Embryonic facial prominence (tissue), 1 donor: ENCODE measurements at regions not wholly inside any gene's neighbourhood (a gene's known extent, or its start where the extent isn't known, plus 50 kb on each side); places are given as distances from the start of the nearest gene placed in this dataset.
"Not testable (repeated sequence)": the region's sequence is repeated elsewhere in the genome, so short reads cannot be mapped to it uniquely, and the experiment has no call there.

ENCODE experiments used
- DNase-seq: peaks from one replicate; pipeline ENCODE4 v3.0.0-alpha.2; 2016; ENCODE audit errors: extremely low spot score

DNA sequence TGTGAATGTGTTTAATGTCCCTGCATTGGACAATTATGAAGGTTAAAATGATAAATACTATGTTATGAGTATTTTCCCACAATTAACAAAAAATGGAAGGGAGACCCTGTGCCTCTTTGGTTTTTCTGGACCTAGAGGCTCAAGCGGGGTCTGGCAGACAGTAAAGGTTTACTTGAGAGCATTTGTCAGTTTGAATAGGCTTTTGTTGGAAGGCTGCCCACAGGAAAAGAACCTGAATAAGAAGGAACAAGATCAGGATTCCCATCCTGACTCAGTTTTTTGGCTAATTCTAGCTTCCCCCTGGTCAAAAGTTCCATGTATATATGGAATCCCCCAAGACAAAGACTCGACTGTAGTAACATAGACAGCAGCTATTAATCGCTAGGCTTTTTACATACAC lies 150.9 kb upstream of the JUN start:
- DNase-seq = no peak

- no peak for DNase-seq
Measured at GRCh38 chr1:58936973-58937372, 153.1 kb upstream of the JUN start.

DNA sequence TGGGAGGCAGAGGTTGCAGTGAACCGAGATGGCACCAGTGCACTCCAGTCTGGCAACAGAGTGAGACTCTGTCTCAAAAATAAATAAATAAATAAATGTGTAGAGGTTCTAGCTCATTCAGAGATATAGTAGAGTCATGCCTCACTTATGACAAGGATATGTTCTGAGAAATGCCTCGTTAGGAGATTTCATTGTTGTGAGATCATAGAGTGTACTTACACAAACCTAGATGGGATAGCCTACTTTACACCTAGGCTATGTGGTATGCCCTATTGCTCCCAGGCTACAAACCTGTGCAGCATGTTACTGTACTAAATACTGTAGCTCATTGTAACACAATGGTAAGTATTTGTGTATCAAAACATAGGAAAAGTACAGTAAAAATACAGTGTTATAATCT lies 155.3 kb upstream of the JUN start:
- no peak for DNase-seq

- no peak for DNase-seq
Measured at GRCh38 chr1:58939666-58940370, 156.0 kb upstream of the JUN start.

GRCh38 chr1:58941471-58942289 lies 157.8 kb upstream of the JUN start:
- DNase-seq = no peak

DNA sequence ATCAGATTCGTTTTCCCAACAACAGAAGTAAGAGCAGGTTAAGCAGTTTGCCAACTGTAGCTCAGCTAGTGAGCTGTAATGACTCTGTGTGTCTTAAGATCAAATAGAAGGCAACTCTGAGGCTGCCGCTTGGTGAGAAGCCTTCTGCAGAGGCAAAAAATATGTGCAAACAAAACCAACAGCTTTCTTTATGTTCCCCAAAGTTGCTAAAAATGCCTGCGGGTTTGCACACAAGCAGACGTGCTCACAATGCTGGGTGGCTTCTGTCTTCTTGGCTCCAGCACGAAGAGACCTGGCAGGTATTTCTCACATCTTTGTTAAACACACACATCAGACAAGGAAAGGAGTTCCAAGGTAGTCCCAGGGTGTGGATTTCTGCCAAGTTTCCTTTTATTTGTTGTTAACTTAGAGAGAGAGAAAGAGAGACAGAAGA lies 158.9 kb upstream of the JUN start:
- no peak for DNase-seq

DNA sequence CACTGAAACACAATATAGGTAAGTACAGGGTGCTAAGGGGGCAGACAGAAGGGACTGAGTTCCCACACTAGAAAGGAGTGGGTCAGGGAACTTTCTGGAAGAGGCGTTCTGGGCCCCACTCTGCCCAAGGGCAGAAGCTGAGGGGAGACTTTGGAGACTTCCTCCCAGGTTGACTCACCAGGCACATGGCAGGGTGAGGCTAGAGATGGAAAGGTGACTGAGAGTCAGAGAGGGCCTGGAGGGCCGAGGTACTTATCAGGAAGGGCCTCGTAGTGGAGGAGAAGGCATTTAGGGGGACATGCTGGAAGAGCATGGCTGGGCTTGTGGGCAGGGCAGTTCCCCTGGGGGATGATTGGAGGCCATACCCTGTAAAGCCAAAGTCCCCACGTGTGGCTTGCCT lies 159.9 kb upstream of the JUN start:
- no peak for DNase-seq

DNA sequence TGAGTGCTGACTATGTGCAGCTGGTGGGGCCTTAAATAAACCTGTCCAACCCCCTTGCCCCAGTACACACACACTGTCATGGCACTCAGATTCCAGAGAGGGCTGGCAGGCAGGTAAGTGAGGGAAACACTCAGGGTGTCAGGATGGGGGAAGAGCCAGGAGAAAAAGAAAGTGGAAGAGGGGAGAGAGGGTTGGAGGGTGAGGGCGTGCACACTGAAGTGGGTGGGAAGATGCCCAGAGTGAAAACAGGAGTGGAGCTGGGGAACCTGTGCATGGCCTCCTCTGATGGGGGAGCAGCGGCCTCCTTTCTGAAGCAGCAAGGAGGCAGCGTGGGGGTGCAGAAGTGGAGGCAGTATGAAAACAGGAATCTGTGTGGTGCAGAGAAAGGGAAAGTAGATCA lies 160.6 kb upstream of the JUN start:
- DNase-seq = no peak

DNA sequence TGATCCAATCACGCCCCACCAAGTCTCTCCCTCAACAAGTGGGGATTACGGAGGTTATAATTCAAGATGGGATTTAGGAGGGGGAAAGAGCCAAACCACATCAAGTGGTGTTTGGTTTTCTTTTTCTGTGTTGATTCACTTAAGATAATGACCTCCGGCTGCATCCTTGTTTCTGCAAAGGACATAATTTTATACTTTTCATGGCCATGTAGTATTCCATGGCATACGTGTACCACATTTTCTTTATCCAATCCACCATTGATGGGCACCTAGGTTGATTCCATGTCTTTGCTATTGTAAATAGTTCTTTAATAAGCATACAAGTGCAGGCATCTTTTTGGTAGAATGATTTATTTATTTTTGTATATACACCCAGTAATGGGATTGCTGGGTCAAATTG lies 162.5 kb upstream of the JUN start:
- DNase-seq = no peak

DNA sequence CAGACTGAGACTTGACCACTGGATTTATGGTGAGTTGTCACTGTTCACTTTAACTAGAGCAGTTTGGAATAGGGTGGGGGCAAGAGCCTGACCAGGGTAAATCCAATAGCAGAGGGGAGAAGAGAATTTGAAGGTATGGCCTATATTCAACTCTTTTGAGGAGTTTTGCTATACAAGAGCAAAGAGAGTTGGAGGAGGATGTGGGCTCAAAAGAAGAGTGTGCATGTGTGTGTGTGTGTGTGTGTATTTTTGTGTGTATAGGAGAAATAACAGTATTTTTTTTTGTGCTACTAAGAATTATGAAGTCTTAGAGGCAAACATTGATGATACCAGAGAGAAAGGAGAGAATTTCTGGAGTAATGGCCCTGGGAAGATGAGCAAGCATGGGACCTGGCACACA lies 164.8 kb upstream of the JUN start:
- no peak for DNase-seq

DNA sequence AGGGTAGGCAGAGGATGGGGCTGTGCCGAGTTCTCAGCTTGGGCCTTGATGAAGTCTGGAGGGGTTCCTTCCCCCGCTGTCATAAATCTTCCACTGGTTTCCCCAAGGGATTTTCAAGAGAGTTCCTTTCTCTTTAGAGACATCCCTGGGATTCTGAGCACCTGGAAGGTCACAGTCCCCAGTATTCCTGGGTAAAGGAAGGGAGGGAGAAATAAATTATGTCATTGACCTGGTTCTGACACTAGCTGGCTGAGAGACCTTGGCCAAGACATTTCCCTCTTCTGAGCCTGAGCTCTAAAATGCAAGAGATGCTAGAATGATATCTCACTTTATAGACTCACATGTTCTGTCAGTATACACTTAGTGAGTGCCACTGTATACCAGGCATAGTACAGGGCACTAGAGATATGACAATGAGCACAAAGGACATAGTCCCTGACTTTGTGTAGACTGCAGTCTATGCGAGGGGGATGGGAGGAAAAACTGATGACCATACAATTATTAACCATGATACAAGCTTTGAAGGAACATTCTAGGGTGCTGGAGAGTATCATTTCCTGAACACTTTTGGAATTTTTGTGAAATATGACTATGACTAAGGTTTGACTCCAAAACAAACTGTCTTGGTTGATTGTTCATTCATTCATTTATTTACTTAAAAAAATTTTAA lies 165.8 kb upstream of the JUN start:
- DNase-seq = no peak

GRCh38 chr1:58950897-58951296 lies 167.1 kb upstream of the JUN start:
- no peak for DNase-seq

GRCh38 chr1:58953951-58954350 lies 170.1 kb upstream of the JUN start:
- not testable (repeated sequence) for DNase-seq

GRCh38 chr1:58963287-58963686 lies 179.4 kb upstream of the JUN start:
- DNase-seq = not testable (repeated sequence)

DNA sequence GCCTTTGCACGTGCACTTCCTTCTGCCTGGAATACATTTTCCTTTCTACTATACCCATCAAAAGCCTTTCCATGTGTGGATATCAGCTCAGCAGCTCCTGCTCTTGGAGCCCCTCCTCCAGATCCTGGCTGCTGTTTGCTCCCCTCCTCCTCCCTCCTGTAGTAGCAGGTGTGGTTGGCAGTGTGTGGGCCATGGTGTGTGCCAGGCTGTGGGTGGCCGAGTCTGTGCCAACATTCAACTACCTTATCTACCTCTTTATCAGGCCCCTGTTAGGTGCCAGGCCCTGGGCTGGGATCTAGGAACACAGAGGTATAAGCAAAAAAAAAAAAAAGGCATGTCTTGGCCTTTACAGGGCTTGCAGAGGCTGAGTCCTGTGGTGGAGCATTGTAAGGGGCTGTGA lies 180.6 kb upstream of the JUN start:
- no peak for DNase-seq

DNA sequence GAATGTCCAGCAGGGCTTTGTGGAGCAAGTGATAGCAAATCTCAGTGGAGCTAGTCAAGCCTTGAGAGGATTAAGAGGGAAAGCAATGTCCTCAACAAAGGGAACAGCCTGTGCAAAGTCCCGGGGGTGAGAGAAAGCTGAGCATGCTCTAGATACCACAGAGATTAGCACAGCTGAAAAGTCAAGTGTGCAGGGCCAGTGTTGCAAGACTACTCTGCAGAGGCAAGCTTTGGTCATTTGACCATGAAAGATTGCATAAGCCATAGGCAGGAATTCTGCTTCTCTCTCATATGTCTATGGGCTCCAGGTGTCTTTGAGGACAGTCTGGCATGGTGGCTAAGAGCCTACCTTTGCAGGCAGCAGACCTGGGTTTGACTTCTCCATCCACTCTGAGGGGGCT lies 181.0 kb upstream of the JUN start:
- DNase-seq = no peak

DNA sequence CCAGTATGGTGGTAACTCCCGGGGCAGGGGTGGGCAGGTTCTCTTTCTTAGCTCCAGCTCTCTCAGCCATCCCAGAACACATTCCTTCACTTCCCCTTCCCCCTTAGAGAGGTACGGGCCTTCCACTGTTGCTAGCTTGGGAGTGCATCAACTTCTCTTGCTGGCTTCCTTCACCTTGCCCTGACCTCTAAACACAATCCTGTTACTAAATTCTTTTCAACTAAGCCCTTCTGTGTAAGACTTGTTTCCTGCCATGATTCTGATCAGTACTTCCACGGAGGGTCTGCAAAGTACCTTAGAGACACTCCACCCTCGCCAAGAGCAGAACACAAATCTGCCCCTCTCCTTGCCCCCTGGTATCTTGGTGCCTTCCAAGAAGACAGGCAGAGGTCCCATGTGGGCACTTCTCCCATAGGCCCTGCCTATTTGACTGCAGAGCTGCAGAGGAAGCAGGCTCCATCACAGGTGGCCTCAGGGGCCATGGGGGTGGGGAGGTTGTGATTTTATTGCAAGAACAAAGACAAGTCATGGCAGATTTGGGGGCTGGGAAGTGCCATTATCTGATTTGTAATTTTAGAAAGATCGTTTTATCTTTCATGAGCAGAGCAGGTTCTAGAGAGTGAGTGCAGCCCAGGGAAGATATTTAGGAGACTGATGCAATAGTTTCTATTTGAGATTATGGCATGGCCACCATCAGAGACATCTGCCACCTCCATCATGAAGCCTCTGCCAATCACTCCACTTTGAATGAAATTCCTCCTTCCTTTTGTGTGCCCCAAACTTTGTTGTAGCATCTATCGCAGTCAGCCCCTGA lies 182.5 kb upstream of the JUN start:
- no peak for DNase-seq

DNA sequence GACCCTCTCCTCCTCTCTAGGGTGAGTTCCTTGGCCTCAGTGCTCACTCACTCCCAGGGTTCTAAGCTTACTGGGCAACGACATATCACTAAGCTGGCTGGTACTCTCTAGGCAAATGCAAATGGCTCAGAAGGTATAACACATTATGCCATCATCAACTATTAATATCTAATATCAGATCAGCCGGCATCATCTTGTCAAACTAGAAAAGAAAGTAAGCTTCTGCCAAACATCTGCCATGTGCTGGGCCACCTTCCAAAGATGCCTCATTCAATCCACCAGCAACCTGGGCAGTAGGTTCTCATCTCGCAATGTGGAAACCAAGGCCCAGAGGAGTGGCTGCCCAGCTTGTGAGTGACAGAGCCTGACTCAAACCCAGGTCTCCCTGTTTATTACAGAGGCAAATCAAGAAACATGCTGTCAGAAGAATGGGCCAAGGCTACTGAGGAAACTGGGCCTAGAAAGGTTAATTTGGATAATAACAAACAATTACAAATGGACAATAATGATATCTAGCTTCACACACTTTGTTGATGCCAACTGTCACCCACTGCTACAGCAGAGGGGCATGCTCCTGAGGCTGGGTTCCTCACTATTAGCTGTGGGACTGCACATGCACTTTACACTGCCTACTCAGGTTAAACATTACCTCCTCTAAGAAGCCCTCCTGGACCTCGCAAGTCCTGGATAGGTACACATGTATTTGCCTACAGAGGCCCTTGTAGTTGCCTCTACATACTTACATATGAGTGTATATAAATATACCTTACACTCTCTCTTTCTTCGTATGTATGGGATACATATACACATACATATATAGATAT lies 183.3 kb upstream of the JUN start:
- no peak for DNase-seq

DNA sequence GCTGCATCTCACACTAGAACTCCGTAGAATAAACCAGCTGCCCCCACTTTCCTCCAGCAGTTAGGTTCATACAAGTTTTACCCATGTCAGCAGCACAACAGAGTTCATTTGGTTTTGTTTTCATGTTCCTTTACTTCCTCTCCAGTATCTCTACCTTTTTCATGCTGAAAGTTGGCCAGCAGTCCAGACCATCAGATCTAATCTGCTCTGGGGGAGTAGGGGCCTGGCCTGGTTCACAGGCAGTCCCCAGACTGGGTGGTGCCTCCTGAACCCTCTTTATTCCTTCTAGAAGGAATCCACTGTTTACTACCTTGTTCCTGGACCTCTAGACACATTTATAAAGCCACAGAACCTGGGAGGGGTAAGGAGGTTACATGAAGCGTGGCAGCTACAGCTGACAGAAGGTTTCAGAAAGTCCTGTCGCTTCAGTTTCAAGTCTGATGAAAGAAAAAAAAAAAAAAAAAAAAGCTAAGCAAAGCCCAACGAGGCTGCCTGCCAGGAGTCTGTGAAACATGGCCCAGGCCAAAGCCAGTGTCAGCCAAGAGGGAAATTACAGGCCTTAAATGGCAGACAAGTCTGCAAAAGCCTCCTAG lies 184.6 kb upstream of the JUN start:
- DNase-seq = no peak

GRCh38 chr1:58969176-58969575 lies 185.3 kb upstream of the JUN start:
- DNase-seq = not testable (repeated sequence)
